Activated T-helper 1 cell treated with anti-CD3 and anti-CD28 coated beads, Interleukin-12 subunit alpha, Interleukin-12 subunit beta, Interleukin-2, Interleukin-4 antibody, amounts not matched to agents 30 ng/mL and 10 ng/mL and 1 ng/mL, durations not matched to agents 14 hours and 24 hours and 36 hours (primary cell): ENCODE measurements at regions not wholly inside any gene's neighbourhood (a gene's known extent, or its start where the extent isn't known, plus 50 kb on each side); places are given as distances from the start of the nearest gene placed in this dataset.

Experiments
- DNase-seq: peaks from one replicate; pipeline ENCODE4 v3.0.0; 2021; ENCODE audit warnings: low spot score
- H3K27ac Mint-ChIP-seq: one replicate; pipeline ENCODE4 v1.8.0; 2021; ENCODE audit warnings: mild to moderate bottlenecking, mixed read lengths
- H3K27me3 Mint-ChIP-seq: one replicate; pipeline ENCODE4 v1.8.0; 2022; ENCODE audit warnings: mild to moderate bottlenecking, moderate library complexity, mixed read lengths; ENCODE audit not compliant: insufficient read depth
- H3K36me3 Mint-ChIP-seq: one replicate; pipeline ENCODE4 v1.8.0; 2021; ENCODE audit warnings: low read depth, mixed read lengths
- H3K4me1 Mint-ChIP-seq: one replicate; pipeline ENCODE4 v1.8.0; 2021; ENCODE audit warnings: low read depth, mixed read lengths
- H3K4me3 Mint-ChIP-seq: one replicate; pipeline ENCODE4 v1.8.0; 2021; ENCODE audit warnings: mild to moderate bottlenecking, moderate library complexity, mixed read lengths
- H3K9me3 Mint-ChIP-seq: one replicate; pipeline ENCODE4 v1.8.0; 2021; ENCODE audit warnings: mixed read lengths
- intact Hi-C: fragments of 100-400 bp; cut with micrococcal nuclease; formaldehyde crosslinking; loops from one replicate; pipeline ENCODE4 v1.15.1; 2024

- H3K27ac Mint-ChIP-seq, result no peak overlapping the region
Measured at GRCh38 chr15:39497759-39498565, 82.9 kb upstream of the THBS1 start.

GRCh38 chr15:39498629-39499028 is 82.2 kb upstream of the THBS1 start:
- no peak for DNase-seq
- Mint-ChIP-seq H3K9me3 (no peaks in the 10 kb centered on the region), H3K27me3 (peaks cover 17% of the 10 kb centered on the region), H3K27ac (no peak overlapping the region), H3K36me3 (no peaks in the 10 kb centered on the region), H3K4me3 (no peak overlapping the region), H3K4me1 (peaks cover 10% of the 10 kb centered on the region)
- intact Hi-C loops, result no loop called here

More at GRCh38 chr15:39497759-39498565, 82.9 kb upstream of the THBS1 start:
- peaks cover 19% of the 10 kb centered on the region for H3K27me3 Mint-ChIP-seq
- no peaks in the 10 kb centered on the region for H3K36me3 Mint-ChIP-seq
- no peak overlapping the region for H3K4me3 Mint-ChIP-seq
- peaks cover 10% of the 10 kb centered on the region for H3K4me1 Mint-ChIP-seq
- no peaks in the 10 kb centered on the region for H3K9me3 Mint-ChIP-seq
- intact Hi-C loops, result no loop called here
- no peak for DNase-seq

- intact Hi-C loops, result no loop called here
- Mint-ChIP-seq H3K36me3 (no peaks in the 10 kb centered on the region), H3K9me3 (no peaks in the 10 kb centered on the region), H3K4me3 (no peak overlapping the region), H3K27ac (no peak overlapping the region), H3K27me3 (peaks cover 17% of the 10 kb centered on the region), H3K4me1 (peaks cover 10% of the 10 kb centered on the region)
- no peak for DNase-seq
Measured at GRCh38 chr15:39499042-39499441, 81.8 kb upstream of the THBS1 start.

- Mint-ChIP-seq H3K4me3 (no peak overlapping the region), H3K27ac (no peak overlapping the region), H3K27me3 (peaks cover 14% of the 10 kb centered on the region), H3K36me3 (no peaks in the 10 kb centered on the region), H3K9me3 (no peaks in the 10 kb centered on the region), H3K4me1 (peaks cover 10% of the 10 kb centered on the region)
- intact Hi-C loops, result no loop called here
- no peak for DNase-seq
Measured at GRCh38 chr15:39499681-39500080, 81.2 kb upstream of the THBS1 start.

GRCh38 chr15:39501366-39502081 is 79.4 kb upstream of the THBS1 start:
- peaks cover 10% of the 10 kb centered on the region for H3K4me1 Mint-ChIP-seq
- H3K9me3 Mint-ChIP-seq, result no peaks in the 10 kb centered on the region
- H3K27me3 Mint-ChIP-seq, result peaks cover 10% of the 10 kb centered on the region

GRCh38 chr15:39502082-39502447 is 78.8 kb upstream of the THBS1 start:
- Mint-ChIP-seq H3K9me3 (no peaks in the 10 kb centered on the region), H3K27ac (no peak overlapping the region), H3K4me3 (no peak overlapping the region), H3K27me3 (peaks cover 9% of the 10 kb centered on the region), H3K36me3 (no peaks in the 10 kb centered on the region), H3K4me1 (peaks cover 10% of the 10 kb centered on the region)
- intact Hi-C loops, result no loop called here
- no peak for DNase-seq

More at GRCh38 chr15:39501366-39502081, 79.4 kb upstream of the THBS1 start:
- no peak for DNase-seq
- H3K36me3 Mint-ChIP-seq, result no peaks in the 10 kb centered on the region
- intact Hi-C loops, result no loop called here
- H3K4me3 Mint-ChIP-seq, result no peak overlapping the region
- no peak overlapping the region for H3K27ac Mint-ChIP-seq

GRCh38 chr15:39502611-39503195 is 78.2 kb upstream of the THBS1 start:
- H3K27me3 Mint-ChIP-seq, result peaks cover 9% of the 10 kb centered on the region
- no peaks in the 10 kb centered on the region for H3K9me3 Mint-ChIP-seq
- H3K27ac Mint-ChIP-seq, result no peak overlapping the region
- intact Hi-C loops, result no loop called here
- DNase-seq, result no peak
- H3K4me3 Mint-ChIP-seq, result no peak overlapping the region
- peaks cover 9% of the 10 kb centered on the region for H3K4me1 Mint-ChIP-seq
- no peaks in the 10 kb centered on the region for H3K36me3 Mint-ChIP-seq

- DNase-seq, result no peak
- H3K9me3 Mint-ChIP-seq, result no peaks in the 10 kb centered on the region
- no peak overlapping the region for H3K4me3 Mint-ChIP-seq
- no peak overlapping the region for H3K27ac Mint-ChIP-seq
- intact Hi-C loops, result no loop called here
- H3K4me1 Mint-ChIP-seq, result peaks cover 4% of the 10 kb centered on the region
- peaks cover 7% of the 10 kb centered on the region for H3K27me3 Mint-ChIP-seq
- H3K36me3 Mint-ChIP-seq, result no peaks in the 10 kb centered on the region
Measured at GRCh38 chr15:39503526-39503925, 77.4 kb upstream of the THBS1 start.

- no peak overlapping the region for H3K27ac Mint-ChIP-seq
- H3K9me3 Mint-ChIP-seq, result no peaks in the 10 kb centered on the region
- H3K4me3 Mint-ChIP-seq, result no peak overlapping the region
- no peaks in the 10 kb centered on the region for H3K36me3 Mint-ChIP-seq
- intact Hi-C loops, result no loop called here
- DNase-seq, result no peak
- peaks cover 4% of the 10 kb centered on the region for H3K4me1 Mint-ChIP-seq
- H3K27me3 Mint-ChIP-seq, result peaks cover 4% of the 10 kb centered on the region
Measured at GRCh38 chr15:39504808-39505207, 76.1 kb upstream of the THBS1 start.

GRCh38 chr15:39506146-39506545 is 74.7 kb upstream of the THBS1 start:
- intact Hi-C loops, result no loop called here
- peaks cover 4% of the 10 kb centered on the region for H3K4me1 Mint-ChIP-seq
- H3K36me3 Mint-ChIP-seq, result no peaks in the 10 kb centered on the region
- H3K27ac Mint-ChIP-seq, result no peak overlapping the region
- H3K4me3 Mint-ChIP-seq, result no peak overlapping the region
- peaks cover 5% of the 10 kb centered on the region for H3K27me3 Mint-ChIP-seq
- no peaks in the 10 kb centered on the region for H3K9me3 Mint-ChIP-seq
- DNase-seq, result no peak

- DNase-seq, result no peak
- intact Hi-C loops, result no loop called here
- Mint-ChIP-seq H3K4me3 (no peak overlapping the region), H3K27me3 (peaks cover 11% of the 10 kb centered on the region), H3K36me3 (no peaks in the 10 kb centered on the region), H3K27ac (no peak overlapping the region), H3K9me3 (no peaks in the 10 kb centered on the region), H3K4me1 (no peaks in the 10 kb centered on the region)
Measured at GRCh38 chr15:39508536-39508935, 72.3 kb upstream of the THBS1 start.

- intact Hi-C loops, result no loop called here
- no peaks in the 10 kb centered on the region for H3K36me3 Mint-ChIP-seq
- H3K27me3 Mint-ChIP-seq, result peaks cover 10% of the 10 kb centered on the region
- DNase-seq, result no peak
- no peak overlapping the region for H3K4me3 Mint-ChIP-seq
- no peaks in the 10 kb centered on the region for H3K4me1 Mint-ChIP-seq
- H3K27ac Mint-ChIP-seq, result no peak overlapping the region
- peaks cover 11% of the 10 kb centered on the region for H3K9me3 Mint-ChIP-seq
Measured at GRCh38 chr15:39510001-39510701, 70.7 kb upstream of the THBS1 start.
